Uterus (tissue), 3 donors: ENCODE measurements at regions not wholly inside any gene's neighbourhood (a gene's known extent, or its start where the extent isn't known, plus 50 kb on each side); places are given as distances from the start of the nearest gene placed in this dataset.

Experiments used
- DNase-seq, 2 donors: peaks; one replicate each; pipeline ENCODE4 v3.0.0-alpha.2; 2019 to 2020
- H3K27ac ChIP-seq, 2 donors: fragments of 200-600 bp; sonication (generic); 1 replicate in 1 of 2; 2 replicates in 1 of 2; pipeline ENCODE4 v1.5.1; 2016 to 2018
- H3K27me3 ChIP-seq, 2 donors: fragments of 200-600 bp; sonication (generic); one replicate each; pipeline ENCODE4 v1.5.1; 2018 to 2019; ENCODE audit warnings: control low read depth in 1 of 2
- H3K36me3 ChIP-seq, 2 donors: fragments of 200-600 bp; sonication (generic); one replicate each; pipeline ENCODE4 v1.5.1; 2019; ENCODE audit warnings: control low read depth in 1 of 2
- H3K4me1 ChIP-seq, 2 donors: fragments of 200-600 bp; sonication (generic); one replicate each; pipeline ENCODE4 v1.5.1; 2018 to 2019; ENCODE audit warnings: control low read depth in 1 of 2
- H3K4me3 ChIP-seq, 2 donors: fragments of 200-600 bp; sonication (generic); 1 replicate in 1 of 2; 2 replicates in 1 of 2; pipeline ENCODE4 v1.5.1; 2018 to 2019; ENCODE audit warnings: mild to moderate bottlenecking in 1 of 2
- H3K9me3 ChIP-seq, 2 donors: fragments of 200-600 bp; sonication (generic); one replicate each; pipeline ENCODE4 v1.5.1; 2019; ENCODE audit warnings: control low read depth in 1 of 2
- POLR2A ChIP-seq, 2 donors: fragments of 450-650 bp; IDR thresholded peaks; one replicate each; pipeline ENCODE4 v1.6.1; 2016; ENCODE audit warnings: antibody characterized with exemption in 2 of 2, mild to moderate bottlenecking in 1 of 2, moderate library complexity in 1 of 2
- intact Hi-C: fragments of 100-400 bp; cut with DNase I; formaldehyde crosslinking; loops from one replicate; pipeline ENCODE4 v1.15.1; 2023; ENCODE audit warnings: low total_unique reads
- TF ChIP-seq, protein P1 (sequence below), 4 experiments: fragments of 200-600 bp in 2 of 4; fragments of 450-650 bp in 2 of 4; sonication (generic) in 2 of 4; IDR thresholded peaks; one replicate each; pipeline ENCODE4 v1.5.1; 2016 to 2019; ENCODE audit warnings: antibody characterized with exemption in 4 of 4, mild to moderate bottlenecking in 2 of 4, moderate library complexity in 1 of 4
- donor health status: DM: yes; HTN: yes; CAD: no.

DNA sequence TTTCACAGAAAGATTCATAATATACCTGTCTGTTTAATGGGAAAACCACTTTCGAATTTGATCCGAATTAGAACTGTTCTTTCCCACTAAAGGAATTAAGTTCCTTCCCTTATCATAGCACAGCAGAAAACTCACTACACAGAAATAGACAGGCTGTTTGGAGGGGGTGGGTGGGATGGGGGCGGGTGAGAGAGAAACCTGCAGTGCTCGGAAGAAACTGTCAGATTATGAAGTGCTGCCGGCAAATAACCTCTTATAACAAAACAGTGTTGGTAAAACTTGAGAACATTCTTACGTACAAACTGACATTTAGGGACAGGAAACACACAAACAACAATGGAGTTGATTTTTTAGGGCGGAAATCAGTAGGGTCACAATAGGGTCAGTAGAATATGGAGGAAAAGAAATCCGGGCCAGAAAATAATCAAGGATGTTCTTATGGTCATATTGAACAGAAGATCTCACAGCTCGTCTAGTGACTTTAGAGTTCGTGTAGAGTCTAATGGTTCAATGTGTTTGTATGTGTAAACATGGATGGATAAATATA lies 756.0 kb upstream of the LRATD1 start:
- no peaks in the 10 kb centered on the region for H3K4me1 ChIP-seq
- intact Hi-C loops, result no loop called here
- no peak overlapping the region for H3K27ac ChIP-seq
- H3K4me3 ChIP-seq, result no peak overlapping the region
- DNase-seq, result no peak
- no peaks in the 10 kb centered on the region for H3K9me3 ChIP-seq
- H3K36me3 ChIP-seq, result no peaks in the 10 kb centered on the region
- TF ChIP-seq, protein P1, sequence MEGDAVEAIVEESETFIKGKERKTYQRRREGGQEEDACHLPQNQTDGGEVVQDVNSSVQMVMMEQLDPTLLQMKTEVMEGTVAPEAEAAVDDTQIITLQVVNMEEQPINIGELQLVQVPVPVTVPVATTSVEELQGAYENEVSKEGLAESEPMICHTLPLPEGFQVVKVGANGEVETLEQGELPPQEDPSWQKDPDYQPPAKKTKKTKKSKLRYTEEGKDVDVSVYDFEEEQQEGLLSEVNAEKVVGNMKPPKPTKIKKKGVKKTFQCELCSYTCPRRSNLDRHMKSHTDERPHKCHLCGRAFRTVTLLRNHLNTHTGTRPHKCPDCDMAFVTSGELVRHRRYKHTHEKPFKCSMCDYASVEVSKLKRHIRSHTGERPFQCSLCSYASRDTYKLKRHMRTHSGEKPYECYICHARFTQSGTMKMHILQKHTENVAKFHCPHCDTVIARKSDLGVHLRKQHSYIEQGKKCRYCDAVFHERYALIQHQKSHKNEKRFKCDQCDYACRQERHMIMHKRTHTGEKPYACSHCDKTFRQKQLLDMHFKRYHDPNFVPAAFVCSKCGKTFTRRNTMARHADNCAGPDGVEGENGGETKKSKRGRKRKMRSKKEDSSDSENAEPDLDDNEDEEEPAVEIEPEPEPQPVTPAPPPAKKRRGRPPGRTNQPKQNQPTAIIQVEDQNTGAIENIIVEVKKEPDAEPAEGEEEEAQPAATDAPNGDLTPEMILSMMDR (IDR thresholded peaks at IDR 0.05), result no peak
- TF ChIP-seq POLR2A (IDR thresholded peaks at IDR 0.05), result no peak
- no peaks in the 10 kb centered on the region for H3K27me3 ChIP-seq

DNA sequence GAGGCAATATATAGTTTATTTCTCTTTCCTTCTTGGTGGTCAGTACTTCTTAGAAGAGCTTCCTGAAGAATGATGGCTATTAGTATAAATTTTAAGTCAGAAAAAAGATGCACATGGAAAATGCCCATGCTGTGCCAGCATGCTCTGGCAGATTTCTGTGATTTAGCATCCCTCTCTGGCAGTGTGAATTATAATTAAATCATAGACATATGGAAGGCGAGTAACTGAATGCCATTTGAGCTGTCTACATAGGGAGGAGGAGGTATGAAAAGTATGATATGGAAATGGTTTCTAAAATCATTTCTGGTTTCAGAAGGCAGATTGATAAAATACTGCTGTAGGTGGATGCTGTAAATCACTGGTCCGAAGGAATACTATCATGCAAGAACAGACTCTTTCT lies 754.9 kb upstream of the LRATD1 start:
- H3K9me3 ChIP-seq, result no peaks in the 10 kb centered on the region
- H3K36me3 ChIP-seq, result no peaks in the 10 kb centered on the region
- no peak overlapping the region for H3K27ac ChIP-seq
- TF ChIP-seq POLR2A (IDR thresholded peaks at IDR 0.05), result no peak
- TF ChIP-seq, protein P1 (IDR thresholded peaks at IDR 0.05), result no peak
- no peaks in the 10 kb centered on the region for H3K27me3 ChIP-seq
- intact Hi-C loops, result no loop called here
- H3K4me3 ChIP-seq, result no peak overlapping the region
- no peaks in the 10 kb centered on the region for H3K4me1 ChIP-seq
- DNase-seq, result no peak

DNA sequence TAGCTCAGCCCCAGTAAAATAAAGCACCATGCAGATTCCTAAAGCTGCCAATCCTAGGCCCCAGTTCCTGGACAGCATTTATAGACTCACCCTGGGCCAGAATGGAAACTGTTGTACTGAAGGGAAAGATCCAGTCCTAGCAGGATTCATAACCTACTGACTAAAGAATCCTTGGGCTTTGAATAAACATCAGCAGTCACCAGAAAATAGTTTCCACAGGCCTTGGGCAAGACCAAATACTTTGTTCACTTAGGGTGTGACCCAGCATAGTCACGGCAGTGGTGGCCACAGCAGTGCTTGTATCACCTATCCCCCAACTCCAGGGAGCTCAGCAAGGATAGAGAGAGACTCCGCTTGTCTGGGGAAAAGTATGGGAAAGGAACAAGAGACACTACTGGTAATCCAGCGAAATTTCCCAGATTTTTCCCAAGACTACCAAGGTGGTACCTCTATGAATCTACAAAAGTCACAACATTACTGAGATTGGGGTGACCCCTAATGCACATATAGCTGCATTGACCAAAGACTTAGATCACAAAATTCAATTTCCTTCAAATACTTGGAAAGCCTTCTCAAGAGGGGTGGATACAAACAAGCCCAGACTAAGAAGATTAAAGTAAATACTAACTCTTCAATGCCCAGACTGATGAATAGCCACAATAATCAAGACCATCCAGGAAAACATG lies 748.1 kb upstream of the LRATD1 start:
- intact Hi-C loops, result no loop called here

DNA sequence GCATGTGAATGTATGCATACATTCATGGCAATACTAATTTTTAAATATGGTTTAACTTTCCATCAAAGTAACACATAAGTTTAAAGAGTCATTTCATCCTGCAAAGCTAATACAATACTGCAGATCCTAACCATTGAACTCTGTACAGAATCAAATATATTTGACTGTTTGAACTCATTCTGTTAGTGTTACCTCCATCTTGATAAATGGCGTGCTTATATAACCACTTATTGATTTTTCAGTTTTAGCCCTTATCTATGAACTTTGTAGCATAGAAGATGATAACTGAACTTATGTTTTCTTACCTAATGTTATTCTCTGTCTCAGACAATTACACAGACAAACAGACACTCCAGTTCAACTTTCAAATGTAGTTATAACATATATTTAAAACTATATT lies 731.0 kb upstream of the LRATD1 start:
- intact Hi-C loops, result no loop called here
- DNase-seq, result no peak
- TF ChIP-seq, protein P1 (IDR thresholded peaks at IDR 0.05), result no peak
- no peak for TF ChIP-seq POLR2A (IDR thresholded peaks at IDR 0.05)

More for the DNA sequence above, 748.1 kb upstream of the LRATD1 start:
- H3K4me3 ChIP-seq, result no peak overlapping the region
- TF ChIP-seq, protein P1 (IDR thresholded peaks at IDR 0.05), result no peak
- no peak for TF ChIP-seq POLR2A (IDR thresholded peaks at IDR 0.05)
- H3K27me3 ChIP-seq, result no peaks in the 10 kb centered on the region
- no peaks in the 10 kb centered on the region for H3K4me1 ChIP-seq
- no peaks in the 10 kb centered on the region for H3K36me3 ChIP-seq
- no peaks in the 10 kb centered on the region for H3K9me3 ChIP-seq
- no peak overlapping the region for H3K27ac ChIP-seq
- DNase-seq, result no peak

DNA sequence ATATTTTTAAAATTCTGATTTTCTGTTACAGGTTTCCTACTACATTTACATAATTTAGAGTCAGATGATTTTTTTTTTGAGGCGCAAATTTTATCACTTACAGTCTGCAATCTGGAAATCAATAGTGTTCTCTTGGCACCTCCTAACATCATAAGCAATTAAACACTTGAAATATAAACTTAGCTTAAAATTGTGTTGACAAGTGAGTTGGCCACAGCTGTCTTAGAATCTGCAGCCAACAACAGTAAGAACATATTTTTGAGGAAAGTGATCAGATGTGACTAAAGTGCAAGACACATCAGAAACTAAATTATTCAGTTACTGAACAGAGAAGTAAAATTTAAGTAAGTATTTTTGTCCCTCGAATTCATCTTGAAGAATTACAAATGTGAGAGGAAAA lies 726.7 kb upstream of the LRATD1 start:
- intact Hi-C loops, result no loop called here
- Histone ChIP-seq H3K9me3 (no peaks in the 10 kb centered on the region), H3K4me3 (no peak overlapping the region), H3K27me3 (no peaks in the 10 kb centered on the region), H3K36me3 (no peaks in the 10 kb centered on the region), H3K27ac (no peak overlapping the region), H3K4me1 (no peaks in the 10 kb centered on the region)
- no peak for TF ChIP-seq POLR2A (IDR thresholded peaks at IDR 0.05)
- TF ChIP-seq, protein P1 (IDR thresholded peaks at IDR 0.05), result no peak
- no peak for DNase-seq

More for the DNA sequence above, 731.0 kb upstream of the LRATD1 start:
- Histone ChIP-seq H3K9me3 (no peaks in the 10 kb centered on the region), H3K36me3 (no peaks in the 10 kb centered on the region), H3K4me3 (no peak overlapping the region), H3K27me3 (no peaks in the 10 kb centered on the region), H3K4me1 (no peaks in the 10 kb centered on the region), H3K27ac (no peak overlapping the region)
